ENCODE measurements at regions not wholly inside any gene's neighbourhood (a gene's known extent, or its start where the extent isn't known, plus 50 kb on each side); places are given as distances from the start of the nearest gene placed in this dataset.

DNA sequence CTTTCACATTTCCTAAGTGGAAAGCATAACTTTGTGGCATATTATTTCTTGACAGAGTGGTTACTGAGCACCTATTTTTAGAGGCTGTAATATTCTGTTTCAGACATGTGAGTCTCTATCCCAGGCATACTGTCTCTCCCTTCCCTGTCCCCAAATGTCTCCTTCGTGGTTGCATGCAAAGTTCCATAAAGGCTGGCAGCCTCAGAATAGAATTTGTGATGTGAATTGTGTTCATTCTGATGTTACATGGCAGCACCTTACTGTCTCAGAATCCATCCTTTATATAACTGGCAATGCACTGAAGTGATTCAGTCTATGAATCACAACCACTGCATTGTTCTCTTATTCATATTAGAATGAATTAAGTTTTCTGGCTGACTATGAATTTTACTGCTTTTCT, 89.0 kb upstream of the SLC7A1 start:
- Histone ChIP-seq H3K4me1 (ENCODE audit: insufficient read depth) (no peaks in the 10 kb centered on the region), H3K36me3 (ENCODE audit: insufficient read depth) (no peaks in the 10 kb centered on the region), H3K27ac (ENCODE audit: low read depth) (no peak overlapping the region), H3K4me3 (ENCODE audit: low read depth, low read length) (no peak overlapping the region)
- DNase-seq (ENCODE audit: extremely low spot score): no peak
- 69% methylated on average over 1 of the region's 1 CpG for WGBS

DNA sequence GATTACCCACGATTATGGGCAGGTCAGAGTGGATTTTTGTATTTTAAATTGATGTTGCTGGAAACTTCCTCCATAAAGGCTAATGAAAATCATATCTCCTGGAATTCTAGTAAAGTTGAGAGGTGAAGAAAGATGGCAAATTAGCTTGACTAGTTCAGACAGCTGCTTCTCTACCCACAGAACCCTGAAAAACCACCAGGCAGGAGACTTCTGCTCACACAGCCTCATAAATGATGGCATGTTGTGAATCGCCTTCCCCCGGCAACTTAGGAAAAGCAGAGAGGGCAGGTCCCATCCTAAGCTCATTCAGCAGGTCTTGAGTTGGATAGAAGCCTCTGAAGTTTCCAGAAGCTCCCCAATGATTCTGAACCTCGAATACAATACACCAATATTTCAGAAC, 87.6 kb upstream of the SLC7A1 start:
- no peak for DNase-seq (ENCODE audit: extremely low spot score)
- no peaks in the 10 kb centered on the region for H3K36me3 ChIP-seq (ENCODE audit: insufficient read depth)

DNA sequence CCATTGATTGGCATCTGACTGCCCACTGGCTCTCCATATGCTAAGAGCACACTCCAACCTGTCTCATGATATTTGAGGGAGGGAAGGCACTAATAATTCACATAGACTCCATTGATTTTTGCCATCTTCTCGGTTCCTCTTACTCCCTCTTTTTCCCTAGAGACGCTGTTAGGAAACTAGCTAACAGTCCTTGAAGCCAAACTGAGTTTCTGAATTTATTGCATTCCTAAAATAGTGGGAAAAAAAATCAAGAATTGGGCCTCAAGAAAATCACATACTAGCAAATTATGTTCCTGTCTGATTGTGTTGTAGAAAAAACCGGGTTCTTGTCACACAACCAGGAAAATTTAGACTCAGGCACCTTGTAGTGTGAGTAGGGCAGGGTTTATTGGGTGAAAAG, 86.4 kb upstream of the SLC7A1 start:
- no peak overlapping the region for H3K27ac ChIP-seq (ENCODE audit: low read depth)
- no peaks in the 10 kb centered on the region for H3K4me1 ChIP-seq (ENCODE audit: insufficient read depth)
- H3K4me3 ChIP-seq (ENCODE audit: low read depth, low read length): no peak overlapping the region
- H3K36me3 ChIP-seq (ENCODE audit: insufficient read depth): no peaks in the 10 kb centered on the region
- WGBS: 79% methylated on average over 3 of the region's 3 CpGs
- no peak for DNase-seq (ENCODE audit: extremely low spot score)

More for the DNA sequence above, 87.6 kb upstream of the SLC7A1 start:
- Histone ChIP-seq H3K4me3 (ENCODE audit: low read depth, low read length) (no peak overlapping the region), H3K4me1 (ENCODE audit: insufficient read depth) (no peaks in the 10 kb centered on the region), H3K27ac (ENCODE audit: low read depth) (no peak overlapping the region)
- WGBS: 72% methylated on average over 4 of the region's 4 CpGs

DNA sequence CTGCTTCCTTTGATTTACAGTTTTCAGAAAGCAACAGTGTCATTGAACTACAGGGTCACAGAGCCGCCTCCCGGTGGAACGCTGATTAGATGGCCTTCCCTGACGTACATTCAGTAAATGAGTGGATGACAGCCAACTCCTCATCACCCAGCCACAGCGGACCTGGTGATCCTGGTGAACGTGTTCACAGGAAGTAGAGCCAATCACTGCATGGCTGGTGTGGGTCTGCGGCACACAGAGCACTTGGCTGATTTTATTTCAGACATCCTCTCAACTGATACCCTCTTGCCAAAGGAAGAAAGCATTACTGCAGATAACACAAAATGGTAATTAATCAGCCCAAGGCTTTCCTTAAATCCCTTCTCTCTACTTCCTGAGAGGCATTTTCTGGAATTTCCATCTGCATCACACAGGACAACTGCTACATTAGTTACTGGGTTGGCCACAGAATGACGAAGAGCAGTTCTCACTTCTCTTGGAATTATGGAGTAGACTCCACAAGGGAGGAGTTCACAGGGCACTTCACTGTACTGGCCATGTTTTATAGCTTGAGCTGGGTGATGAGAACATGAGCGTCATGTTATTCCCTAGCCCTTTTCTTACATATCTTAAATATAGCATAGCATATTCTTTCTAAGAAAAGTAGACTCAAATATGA, 84.0 kb upstream of the SLC7A1 start:
- H3K27ac ChIP-seq (ENCODE audit: low read depth): no peak overlapping the region
- no peak for DNase-seq (ENCODE audit: extremely low spot score)
- H3K4me1 ChIP-seq (ENCODE audit: insufficient read depth): no peaks in the 10 kb centered on the region
- WGBS: 44% methylated on average over 9 of the region's 9 CpGs
- no peak overlapping the region for H3K4me3 ChIP-seq (ENCODE audit: low read depth, low read length)
- no peaks in the 10 kb centered on the region for H3K36me3 ChIP-seq (ENCODE audit: insufficient read depth)

DNA sequence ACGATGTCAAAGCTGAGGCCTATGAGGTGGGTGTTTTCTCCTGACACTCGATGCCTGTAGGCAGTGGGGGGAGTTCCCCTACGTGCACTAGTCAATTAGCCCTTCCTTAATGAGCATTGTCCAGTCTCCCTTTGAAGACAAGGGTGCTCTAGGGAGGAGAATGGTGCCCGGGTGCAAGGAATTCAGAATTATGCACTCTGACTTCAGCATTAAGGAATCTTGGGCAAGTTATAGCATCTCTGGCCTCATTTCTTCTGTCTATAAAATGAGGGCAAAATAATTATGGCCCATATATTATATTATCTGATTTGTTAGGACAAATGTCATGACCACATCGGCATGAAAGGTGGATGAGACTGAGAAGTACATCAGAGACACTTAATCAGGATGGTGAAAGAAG, 82.1 kb upstream of the SLC7A1 start:
- Histone ChIP-seq H3K36me3 (ENCODE audit: insufficient read depth) (no peaks in the 10 kb centered on the region), H3K4me3 (ENCODE audit: low read depth, low read length) (no peak overlapping the region), H3K4me1 (ENCODE audit: insufficient read depth) (no peaks in the 10 kb centered on the region), H3K27ac (ENCODE audit: low read depth) (no peak overlapping the region)
- 79% methylated on average over 5 of the region's 5 CpGs for WGBS
- no peak for DNase-seq (ENCODE audit: extremely low spot score)

DNA sequence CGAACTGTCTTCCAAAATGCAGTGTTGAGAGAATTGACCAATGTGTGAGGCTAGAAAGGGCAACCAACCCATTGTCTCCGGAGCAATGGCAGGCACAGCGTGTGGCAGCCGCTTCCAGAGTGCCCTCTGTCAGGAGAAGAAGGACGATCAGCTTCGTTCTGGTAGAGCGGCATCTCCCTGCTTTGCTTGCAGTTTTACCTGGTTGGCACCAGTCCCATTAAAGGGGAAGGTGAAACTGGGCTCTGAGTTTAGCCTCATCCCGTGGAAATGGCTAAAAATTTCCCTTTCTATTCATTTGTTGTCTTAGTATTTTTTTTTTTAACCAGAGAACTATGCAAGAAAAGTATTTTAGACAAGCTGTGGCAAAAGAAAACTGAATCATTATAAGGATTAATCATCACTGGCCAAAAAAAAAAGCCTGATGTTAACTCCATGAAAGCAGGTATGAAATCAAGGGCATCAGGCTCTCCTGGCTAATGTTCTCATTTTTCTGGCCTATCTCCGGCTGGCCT, 81.5 kb upstream of the SLC7A1 start:
- no peaks in the 10 kb centered on the region for H3K36me3 ChIP-seq (ENCODE audit: insufficient read depth)
- H3K4me1 ChIP-seq (ENCODE audit: insufficient read depth): no peaks in the 10 kb centered on the region
- 80% methylated on average over 9 of the region's 9 CpGs for WGBS
- DNase-seq (ENCODE audit: extremely low spot score): no peak
- H3K4me3 ChIP-seq (ENCODE audit: low read depth, low read length): no peak overlapping the region
- no peak overlapping the region for H3K27ac ChIP-seq (ENCODE audit: low read depth)

DNA sequence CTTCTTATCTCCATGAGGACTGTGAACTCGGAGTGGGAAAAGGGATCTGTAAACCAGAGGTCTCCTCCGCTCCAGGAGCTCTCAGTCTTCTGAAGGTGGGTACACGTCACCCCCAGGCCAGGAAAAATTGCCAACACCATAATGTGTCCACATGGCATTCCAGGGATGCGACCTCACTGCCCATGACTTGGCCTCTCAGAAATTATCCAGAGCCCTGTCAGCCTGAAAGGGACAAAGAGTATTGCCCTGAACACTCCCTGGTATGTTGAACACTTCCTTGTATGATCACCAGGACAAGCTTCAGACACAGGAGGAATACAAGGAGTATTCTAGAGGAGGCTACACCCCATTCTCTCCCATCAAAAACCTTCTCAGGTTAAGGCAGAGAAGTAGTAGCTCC, 81.0 kb upstream of the SLC7A1 start:
- WGBS: 72% methylated on average over 4 of the region's 4 CpGs

DNA sequence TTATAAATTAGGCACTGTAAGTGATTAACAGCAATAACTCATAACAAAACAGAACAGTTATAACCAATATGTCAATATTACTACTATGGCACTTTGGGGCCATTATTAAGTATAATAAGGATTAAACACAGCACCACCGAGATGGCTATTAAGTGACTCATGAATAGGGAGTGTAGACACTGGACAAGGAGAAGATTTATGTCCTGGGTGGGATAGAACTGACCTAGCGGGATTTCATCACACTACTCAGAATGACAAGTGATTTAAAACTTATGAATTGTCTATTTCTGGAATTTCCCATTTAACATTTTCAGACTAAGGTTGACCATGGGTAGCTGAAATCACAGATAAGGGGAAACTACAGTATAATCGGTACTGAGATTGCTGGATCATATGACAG, 79.0 kb upstream of the SLC7A1 start:
- no peak for DNase-seq (ENCODE audit: extremely low spot score)
- WGBS: 62% methylated on average over 3 of the region's 3 CpGs
- Histone ChIP-seq H3K36me3 (ENCODE audit: insufficient read depth) (no peaks in the 10 kb centered on the region), H3K27ac (ENCODE audit: low read depth) (no peak overlapping the region), H3K4me3 (ENCODE audit: low read depth, low read length) (no peak overlapping the region), H3K4me1 (ENCODE audit: insufficient read depth) (no peaks in the 10 kb centered on the region)

More for the DNA sequence above, 81.0 kb upstream of the SLC7A1 start:
- H3K27ac ChIP-seq (ENCODE audit: low read depth): no peak overlapping the region
- no peaks in the 10 kb centered on the region for H3K4me1 ChIP-seq (ENCODE audit: insufficient read depth)
- no peaks in the 10 kb centered on the region for H3K36me3 ChIP-seq (ENCODE audit: insufficient read depth)
- no peak for DNase-seq (ENCODE audit: extremely low spot score)
- no peak overlapping the region for H3K4me3 ChIP-seq (ENCODE audit: low read depth, low read length)

DNA sequence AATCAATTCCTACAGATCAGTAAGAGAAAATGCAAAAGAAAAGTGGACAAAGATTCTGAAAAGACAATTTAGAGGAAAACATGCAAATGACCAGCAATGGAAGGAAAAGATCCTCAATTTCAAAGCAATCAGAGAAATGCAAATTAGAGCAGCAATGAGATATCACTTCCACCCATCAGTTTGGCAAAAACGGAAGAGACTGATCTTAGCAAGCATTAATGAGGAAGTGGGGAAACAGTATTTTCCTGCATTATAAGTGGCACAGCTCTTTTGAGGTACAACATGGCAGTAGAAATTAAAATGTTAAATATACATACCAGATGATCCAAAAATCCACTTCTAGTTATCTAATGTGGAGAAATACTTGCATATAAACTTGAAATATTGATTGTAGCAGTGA, 69.1 kb upstream of the SLC7A1 start:
- no peak overlapping the region for H3K4me3 ChIP-seq (ENCODE audit: low read depth, low read length)
- H3K27ac ChIP-seq (ENCODE audit: low read depth): no peak overlapping the region
- no peak for DNase-seq (ENCODE audit: extremely low spot score)
- no peaks in the 10 kb centered on the region for H3K36me3 ChIP-seq (ENCODE audit: insufficient read depth)
- 57% methylated on average over 1 of the region's 1 CpG for WGBS
- H3K4me1 ChIP-seq (ENCODE audit: insufficient read depth): no peaks in the 10 kb centered on the region

DNA sequence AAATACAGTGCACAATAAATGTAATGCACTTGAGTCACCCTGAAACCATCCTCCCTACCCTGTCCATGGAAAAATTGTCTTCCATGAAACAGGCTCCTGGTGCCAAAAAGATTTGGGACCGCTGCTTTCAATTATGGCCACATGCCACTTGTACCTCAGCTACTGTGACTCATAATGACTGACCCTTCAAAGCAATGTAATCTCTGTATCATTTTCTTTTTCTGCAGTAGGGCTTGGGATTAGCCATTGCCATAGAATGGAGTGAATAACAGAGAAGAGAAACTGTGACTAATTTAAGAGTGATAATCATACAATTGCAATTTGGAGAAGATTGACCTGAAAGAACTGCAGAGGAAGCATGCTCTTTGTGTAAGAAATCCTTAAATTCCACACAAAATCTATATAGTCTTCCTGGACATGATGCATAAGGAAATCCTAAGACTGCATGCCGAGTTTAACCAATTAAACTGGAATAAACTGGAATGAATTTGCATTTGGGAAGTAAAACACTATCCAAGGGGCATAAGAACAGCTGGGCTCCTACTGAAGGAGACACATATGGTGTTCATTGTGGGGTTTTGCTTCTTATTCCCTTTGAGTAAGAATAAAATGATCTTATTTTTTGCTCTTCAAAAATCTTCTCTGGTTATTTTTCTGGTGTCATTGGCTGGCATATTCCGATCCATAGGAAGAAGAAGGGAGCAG, 59.5 kb upstream of the SLC7A1 start:
- Histone ChIP-seq H3K4me3 (ENCODE audit: low read depth, low read length) (no peak overlapping the region), H3K4me1 (ENCODE audit: insufficient read depth) (no peaks in the 10 kb centered on the region), H3K27ac (ENCODE audit: low read depth) (no peak overlapping the region), H3K36me3 (ENCODE audit: insufficient read depth) (no peaks in the 10 kb centered on the region)
- 82% methylated on average over 3 of the region's 3 CpGs for WGBS
- DNase-seq (ENCODE audit: extremely low spot score): no peak

DNA sequence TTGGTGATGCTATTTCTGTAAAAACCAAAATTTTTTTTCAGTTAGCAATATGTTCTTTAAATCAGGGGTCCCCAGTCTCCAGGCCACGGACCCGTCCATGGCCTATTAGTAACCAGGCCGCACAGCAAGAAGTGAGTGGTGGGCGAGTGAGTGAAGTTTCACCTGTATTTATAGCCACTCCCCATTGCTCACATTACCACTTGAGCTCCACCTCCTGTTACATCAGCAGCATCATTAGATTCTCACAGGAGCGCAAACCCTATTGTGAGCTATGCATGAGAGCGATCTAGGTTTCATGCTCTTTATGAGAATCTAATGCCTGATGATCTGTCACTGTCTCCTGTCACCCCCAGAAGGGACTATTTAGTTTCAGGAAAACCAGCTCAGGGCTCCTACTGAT, 58.9 kb upstream of the SLC7A1 start:
- no peaks in the 10 kb centered on the region for H3K36me3 ChIP-seq (ENCODE audit: insufficient read depth)
- H3K4me1 ChIP-seq (ENCODE audit: insufficient read depth): no peaks in the 10 kb centered on the region
- no peak overlapping the region for H3K27ac ChIP-seq (ENCODE audit: low read depth)
- WGBS: 96% methylated on average over 6 of the region's 6 CpGs
- no peak for DNase-seq (ENCODE audit: extremely low spot score)
- H3K4me3 ChIP-seq (ENCODE audit: low read depth, low read length): no peak overlapping the region

DNA sequence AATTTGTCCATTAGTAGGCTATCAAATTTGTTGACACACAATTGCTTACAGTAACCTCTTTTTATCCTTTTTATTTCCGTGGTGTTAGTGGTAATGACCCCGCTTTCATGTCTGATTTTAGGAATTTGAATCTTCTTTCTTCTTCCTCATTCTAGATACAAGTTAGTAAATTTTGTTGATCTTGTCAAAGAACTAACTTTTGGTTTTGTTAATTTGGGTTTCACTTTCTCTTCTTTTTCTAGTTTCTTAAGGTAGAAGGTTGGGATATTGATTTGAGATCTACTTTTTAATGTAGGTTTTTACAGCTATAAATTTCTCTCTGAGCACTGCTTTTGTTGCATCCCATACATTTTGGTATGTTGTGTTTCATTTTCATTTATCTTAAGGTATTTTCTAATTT, 53.3 kb upstream of the SLC7A1 start:
- Histone ChIP-seq H3K36me3 (ENCODE audit: insufficient read depth) (no peaks in the 10 kb centered on the region), H3K4me3 (ENCODE audit: low read depth, low read length) (no peak overlapping the region), H3K27ac (ENCODE audit: low read depth) (no peak overlapping the region), H3K4me1 (ENCODE audit: insufficient read depth) (no peaks in the 10 kb centered on the region)
- 63% methylated on average over 2 of the region's 2 CpGs for WGBS
- no peak for DNase-seq (ENCODE audit: extremely low spot score)

All from urinary bladder (tissue), 3 donors.